HG03354 (cell line): ENCODE measurements at regions not wholly inside any gene's neighbourhood (a gene's known extent, or its start where the extent isn't known, plus 50 kb on each side); places are given as distances from the start of the nearest gene placed in this dataset.
A peak's percentile ranks its signal among the peaks of the same experiment; 100 is the strongest.

ENCODE experiments used
- ATAC-seq: cut with Tn5 transposase; IDR thresholded peaks from one replicate; pipeline ENCODE4 v1.9.1; 2021; ENCODE audit warnings: mild to moderate bottlenecking; ENCODE audit not compliant: unreplicated experiment, poor library complexity, severe bottlenecking

DNA sequence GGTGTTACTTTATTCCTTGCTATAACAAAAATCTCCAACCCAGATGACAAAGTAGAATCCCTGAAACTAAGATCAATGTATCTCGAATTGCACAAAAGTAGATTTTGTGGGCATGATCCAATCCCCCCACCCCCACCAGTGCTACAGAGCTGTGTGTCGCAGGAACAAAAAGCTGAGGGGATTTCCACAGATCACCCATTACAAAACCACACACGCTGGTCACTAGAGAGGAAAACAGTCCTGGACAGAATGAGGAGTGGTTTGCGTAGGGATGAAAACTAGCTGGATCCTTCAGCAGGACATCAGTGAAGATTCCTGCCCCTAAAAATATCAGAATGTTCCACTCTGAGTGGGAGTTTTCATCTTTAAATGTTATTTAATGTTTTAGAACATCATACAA lies 165.3 kb upstream of the STK17B start:
- ATAC-seq: peak; percentile 55

DNA sequence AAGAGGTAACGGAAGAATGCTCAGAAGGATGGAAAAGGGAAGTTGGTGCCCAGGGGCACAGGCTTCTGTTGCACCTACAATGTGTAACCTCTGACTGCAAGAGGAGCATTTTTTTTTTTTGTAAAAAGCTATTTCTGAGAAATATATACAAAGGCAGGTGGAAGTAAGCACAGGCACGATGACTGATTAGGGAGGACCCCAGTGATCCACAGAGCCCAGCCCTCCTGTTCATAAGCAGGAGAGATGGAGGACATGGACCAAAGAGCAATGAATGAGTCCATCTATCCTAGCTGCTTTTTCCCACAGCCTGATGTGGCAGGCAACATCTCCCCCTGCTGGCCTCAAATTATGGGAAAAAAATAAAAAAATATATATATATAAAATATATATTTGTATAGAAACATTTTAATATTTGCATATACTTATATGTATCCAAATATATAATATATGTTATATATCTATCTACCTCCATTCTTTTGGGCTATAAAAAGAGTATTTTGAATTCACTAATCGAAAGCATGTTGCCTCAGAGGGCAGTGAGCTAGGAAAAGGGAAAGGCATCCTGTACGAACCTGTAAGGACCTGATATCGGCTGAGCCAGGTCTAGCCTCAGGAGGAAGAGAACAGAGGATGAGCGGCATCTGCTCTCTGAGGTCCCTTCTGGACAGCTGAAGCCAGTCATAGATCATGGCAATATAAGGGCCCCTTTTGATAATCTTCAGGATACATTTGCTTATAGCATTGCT lies 166.0 kb upstream of the STK17B start:
- no peak for ATAC-seq

DNA sequence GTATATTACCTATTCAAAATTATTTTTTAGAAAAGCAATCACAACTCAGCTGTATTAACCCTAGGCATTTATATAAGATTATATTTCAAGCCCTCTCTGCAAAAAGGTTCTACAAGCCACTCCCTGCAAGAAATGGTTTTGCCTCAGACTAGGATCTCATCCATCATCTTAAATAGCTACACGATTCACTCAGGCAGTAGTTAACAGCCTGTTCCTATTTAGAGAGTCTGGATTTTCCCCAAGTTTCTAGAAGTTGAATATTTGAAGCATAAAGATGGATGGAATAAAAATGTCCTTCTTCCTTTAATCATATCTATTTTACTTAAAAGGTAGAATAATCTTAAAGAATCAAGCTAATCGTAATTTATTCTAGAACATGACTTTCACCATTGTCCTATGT lies 167.1 kb upstream of the STK17B start:
- ATAC-seq: no peak

DNA sequence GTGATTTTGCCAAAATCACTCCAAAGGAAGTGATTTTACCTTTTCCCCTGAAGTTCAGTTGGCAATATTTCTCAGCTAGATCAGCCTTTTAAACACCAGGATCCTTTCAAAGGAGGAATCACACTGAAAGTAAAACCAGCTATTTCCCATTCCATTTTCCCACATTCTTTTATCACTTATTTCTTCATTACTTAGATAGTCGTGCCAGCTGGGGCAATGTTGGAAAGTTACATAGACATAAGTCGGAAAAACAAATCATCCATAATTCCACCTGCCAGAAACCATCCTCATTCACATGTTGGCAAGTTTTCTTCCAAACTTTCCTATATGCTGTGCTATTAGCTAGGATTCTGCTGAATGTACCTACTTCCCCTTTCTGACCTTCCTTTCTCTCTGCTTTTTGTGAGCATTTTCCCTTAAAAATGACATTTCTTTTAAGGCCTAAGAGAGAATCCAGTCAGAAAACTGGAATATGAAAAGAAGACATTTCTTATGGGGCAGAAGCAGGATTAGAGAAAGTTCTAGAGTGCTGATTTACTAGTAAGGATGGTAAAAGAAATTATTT lies 170.0 kb upstream of the STK17B start:
- no peak for ATAC-seq

DNA sequence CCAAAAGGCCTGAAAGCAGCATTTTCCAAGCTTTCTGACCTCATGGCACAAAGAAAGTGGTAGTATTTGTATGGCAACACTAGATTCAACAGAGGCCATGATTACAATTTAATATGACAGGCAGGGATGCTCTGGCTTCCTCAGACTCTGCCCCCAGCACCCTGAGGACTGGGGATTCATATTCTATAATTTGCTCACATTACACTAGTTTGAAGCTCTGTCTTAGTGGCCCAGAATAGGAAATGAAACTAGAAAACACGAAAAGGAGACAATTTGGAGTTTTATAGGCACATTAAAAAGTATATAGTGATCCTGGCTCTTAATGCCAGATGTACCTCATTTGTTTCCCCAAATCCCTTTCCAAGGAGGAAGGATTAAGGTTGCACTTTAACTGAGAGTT lies 173.0 kb upstream of the STK17B start:
- ATAC-seq: no peak

DNA sequence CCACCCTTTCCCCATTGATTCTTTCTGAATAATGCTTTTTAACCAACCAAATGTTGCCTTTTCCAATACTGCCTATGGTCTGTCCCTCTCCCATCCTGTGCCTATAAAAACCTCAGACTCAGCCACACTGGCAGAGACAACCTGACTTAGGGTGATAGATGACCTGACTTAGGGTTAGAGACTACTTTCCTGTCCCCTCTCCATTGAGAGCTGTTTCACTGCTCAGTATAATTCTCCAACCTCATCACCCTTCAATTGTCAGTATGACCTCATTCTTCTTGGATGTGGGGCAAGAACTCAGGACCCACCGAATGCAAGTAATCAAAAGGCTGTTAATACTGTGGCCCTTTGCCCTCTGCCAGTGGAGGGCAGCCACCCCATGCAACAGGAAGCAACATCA lies 182.3 kb upstream of the STK17B start:
- no peak for ATAC-seq

DNA sequence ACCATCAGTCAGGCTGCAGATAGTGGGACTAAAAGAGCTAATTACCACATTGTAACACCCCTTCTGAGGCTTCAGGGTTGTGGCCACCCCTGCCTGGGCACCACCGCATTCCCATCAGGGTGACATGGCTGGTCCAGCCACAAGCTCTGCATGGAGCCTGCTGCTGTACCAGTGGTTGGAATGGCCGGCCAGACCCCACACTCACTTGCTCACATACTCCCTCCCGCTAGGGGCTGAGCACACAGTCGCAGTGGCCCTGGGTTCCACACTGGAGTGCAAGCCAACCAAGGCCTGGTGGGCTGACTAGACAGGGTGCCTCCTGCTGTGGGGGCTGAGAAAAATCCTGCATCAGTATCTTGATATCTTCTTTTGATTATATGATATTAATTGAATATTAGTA lies 182.8 kb upstream of the STK17B start:
- ATAC-seq: no peak

DNA sequence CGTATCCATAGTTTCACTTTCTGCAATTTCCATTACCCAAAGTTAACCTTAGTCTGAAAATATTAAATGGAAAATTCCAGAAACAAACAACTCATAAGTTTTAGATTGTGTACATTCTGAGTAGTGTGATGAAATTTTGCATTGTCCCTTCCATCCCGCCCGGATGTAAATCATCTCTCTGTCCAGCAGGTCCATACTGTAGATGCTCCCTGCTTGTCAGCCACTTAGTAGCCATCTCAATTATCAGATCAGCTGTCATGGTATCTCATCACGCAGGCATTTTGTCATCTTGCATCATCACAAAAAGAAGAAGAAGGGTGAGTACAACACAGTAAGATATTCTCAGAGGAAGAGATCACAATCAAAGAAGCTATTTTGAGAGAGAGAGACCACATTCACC lies 185.0 kb upstream of the STK17B start:
- no peak for ATAC-seq

DNA sequence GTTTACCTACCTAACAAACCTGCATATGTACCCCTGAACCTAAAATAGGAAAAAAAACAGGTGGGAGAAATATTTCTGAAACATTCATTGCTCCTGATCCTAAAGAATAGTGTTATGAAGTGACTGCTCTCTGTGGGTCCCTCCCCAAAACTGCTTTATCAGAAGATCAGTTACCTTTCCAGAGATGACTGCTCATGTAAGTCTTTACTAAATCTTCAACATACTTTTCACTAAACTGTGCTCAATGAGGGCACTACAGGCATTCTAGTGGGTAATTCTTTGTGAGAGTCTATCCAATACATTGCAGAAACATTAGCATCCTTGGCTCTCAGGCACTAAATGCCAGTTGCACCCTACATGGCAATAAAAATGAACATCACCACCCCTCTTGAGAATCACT lies 189.3 kb upstream of the STK17B start:
- ATAC-seq: no peak

DNA sequence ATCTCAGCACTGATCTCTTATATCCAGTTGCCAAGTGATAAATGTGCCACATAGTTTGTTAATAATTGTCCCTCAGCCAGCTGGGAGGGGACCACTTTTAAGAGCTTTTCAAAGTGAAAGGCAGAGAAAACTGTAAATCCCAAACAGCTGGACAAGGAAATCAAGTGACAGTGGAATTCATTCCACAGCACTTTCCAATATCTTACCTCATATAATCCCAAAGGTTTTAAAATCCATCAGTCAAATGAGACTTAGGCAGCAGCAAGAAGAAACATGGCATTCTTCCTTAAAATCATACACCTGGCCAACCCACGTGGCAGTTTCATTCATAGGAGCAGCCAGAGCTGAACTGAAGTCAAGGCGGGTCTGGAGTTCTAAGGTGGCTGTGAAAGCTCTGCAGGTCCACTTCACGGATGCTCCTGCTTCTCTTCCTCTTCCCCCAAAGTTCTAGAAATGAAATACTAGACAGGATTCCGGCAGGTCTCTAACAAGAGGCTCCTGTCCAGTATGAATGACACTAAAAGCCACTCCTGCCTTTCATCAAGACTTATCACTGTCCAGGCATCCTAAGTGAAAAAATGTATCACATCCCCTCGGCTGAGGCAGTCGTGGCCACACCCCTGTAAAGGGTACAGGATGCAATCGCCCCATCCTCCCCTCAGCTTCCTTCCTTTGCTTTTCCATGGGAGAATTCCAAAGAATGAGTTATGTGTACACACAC lies 190.4 kb upstream of the STK17B start:
- ATAC-seq: no peak

DNA sequence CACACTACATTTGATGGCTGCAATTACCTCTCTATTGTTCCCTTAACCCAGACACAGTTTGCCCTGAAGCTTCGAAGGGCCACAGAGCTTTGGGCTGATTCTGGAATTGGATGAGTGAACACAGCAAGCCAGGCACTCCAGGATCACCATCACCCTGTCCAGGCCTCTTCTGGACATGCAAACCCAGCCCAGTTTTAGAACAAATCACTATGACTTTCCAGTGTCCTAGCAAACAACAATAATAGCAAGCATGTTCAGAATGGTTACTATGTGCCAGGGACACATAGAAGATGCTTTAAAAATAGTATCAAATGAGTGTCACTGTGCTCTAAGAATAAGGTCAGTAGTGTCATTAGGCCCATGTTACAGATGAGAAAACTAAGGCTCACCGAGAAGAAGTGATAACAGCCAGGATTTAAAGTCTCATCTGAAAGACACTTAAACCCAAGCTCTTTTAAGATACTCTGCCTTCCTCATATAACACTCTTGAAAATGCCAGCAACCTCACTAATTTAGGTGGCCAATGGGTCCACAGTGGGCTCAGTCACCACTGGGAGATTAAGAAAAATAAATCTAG lies 191.7 kb upstream of the STK17B start:
- ATAC-seq: no peak

DNA sequence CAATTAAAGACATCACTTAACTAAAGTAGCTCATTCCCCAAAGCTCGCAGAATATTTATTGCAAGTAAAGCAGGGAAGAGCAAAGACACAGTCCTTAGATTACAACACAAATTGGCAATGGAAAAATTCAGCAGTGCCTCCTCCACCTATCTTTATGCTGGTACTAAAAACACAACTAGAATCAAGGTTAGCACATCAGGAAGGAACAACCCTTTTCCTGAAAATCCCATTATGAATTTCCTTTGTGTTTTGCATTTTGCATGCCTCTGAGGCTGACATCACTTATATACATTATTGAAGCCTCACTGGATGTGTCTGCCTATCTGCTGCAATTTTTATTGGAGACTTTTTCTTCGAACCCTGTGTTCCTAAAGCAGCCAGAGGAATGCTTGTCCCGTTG lies 193.8 kb upstream of the STK17B start:
- ATAC-seq: no peak

DNA sequence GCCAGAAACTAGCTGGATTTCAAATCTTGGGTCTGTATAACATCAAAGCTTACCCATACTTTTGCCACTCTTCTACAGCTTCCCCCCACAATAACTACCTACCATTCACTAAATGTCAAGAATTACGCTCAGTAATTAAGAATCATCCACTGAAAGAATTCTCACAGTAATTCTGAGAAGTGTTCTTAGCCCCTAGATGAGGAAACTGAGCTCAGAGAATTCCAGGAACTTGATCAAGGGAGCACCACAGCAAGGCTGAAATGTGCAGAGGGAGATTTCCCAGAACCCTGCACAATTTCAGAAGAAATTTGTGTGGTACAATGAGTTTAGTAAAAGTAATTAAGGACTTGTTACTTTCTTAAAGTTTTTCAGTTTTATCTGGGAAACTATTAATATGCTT lies 194.5 kb upstream of the STK17B start:
- no peak for ATAC-seq

DNA sequence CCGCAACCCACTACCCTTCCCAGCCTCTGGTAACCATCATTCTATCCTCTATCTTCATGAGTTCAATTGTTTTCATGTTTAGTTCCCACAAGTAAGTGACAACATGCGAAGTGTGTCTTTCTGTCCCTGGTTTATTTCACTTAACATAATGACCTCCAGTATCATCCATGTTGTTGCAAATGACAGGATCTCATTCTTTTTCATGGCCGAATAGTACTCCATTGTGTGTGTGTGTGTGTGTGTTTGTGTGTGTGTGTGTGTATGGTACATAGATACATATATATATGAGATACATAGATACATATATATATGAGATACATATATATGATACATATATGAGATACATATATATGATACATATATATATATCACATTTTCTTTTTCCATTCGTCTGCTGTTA lies 196.3 kb upstream of the STK17B start:
- ATAC-seq: no peak

DNA sequence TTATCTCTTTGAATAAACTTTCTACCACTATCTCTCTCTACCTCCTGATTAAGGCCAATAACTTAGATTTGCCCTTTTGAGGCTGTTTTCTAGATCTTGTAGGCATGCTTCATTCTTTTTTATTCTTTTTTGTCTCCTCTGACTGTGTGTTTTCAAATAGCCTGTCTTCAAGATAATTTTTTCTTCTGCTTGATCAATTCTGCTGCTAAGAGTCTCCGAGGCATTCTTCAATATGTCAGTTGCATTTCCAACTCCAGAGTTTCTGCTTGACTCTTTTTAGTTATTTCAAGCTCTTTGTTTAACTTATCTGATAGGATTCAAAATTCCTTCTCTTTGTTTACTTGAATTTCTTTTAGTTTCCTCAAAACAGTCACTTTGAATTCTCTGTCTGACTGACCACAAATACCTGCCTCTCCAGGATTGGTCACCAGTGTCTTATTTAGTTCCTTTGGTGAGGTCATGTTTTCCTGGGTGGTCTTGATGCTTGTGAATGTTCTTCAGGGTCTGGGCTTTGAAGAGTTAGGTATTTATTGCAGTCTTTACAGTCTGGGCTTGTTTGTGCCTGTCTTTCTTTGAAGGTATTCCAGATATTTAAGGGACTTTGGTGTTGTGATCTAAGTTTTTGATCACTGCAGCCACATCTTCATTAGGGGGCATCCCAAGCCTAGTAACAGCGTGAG lies 197.3 kb upstream of the STK17B start:
- no peak for ATAC-seq

DNA sequence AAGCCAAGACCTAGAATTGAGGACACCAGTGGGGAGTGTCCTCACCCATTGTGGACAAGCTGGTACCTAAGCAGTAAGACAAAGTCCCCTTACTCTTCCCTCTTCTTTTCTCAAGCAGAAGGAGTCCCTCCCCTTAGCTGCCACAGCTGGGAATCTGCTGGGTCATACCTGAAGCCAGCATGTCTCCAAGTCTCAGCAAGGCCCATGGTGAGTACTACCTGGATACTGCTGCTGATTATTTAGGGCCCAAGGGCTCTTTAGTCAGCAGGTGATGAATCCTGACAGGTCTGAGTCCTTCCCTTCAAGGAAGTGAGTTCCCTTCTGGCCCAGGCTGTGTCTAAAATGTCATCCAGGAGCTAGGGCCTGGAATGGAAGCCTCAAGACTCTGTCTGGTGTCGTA lies 198.6 kb upstream of the STK17B start:
- ATAC-seq: no peak

DNA sequence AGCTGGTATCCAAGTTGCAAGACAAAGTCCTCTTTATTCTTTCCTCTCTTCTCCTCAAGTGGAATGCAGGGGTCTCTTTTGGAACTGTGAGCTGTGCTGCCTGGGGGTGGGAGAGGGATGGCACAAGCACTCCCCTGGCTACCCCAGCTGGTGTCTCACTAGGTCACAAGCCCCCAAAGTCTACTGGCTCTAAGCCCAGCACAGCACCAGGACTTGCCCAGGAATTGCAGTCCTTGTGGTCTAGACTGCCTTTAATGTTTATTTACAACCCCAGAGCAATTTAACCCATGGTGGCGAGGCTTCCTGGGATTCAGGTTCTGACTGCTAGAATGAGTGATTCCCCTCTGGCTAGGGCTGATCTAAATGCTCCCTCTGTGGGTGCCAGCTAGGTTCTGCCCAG lies 199.0 kb upstream of the STK17B start:
- ATAC-seq: no peak

DNA sequence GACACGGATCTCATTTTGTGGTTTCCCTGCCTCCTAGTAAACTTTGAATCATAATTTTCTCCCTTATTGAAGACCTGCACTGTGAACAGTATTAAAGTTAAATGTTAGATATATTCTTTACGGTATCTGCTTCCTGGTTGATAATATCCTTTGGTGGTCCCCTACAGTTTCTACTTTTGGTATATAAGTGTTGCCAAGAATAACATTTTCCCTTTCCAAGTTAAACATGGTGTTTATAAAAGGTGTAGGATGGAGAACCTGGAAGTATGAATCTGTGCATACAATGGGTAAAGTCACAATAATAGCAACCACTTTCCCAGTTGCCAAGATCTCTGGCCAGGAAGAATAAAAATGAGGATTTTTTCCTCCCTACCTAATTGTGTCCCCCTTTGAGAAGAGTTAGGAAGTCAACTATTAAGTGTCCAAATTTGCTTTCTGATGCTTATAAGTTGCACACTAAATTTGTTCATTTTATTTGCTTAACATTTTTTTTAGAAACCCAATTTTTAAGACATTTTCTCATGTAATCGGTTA lies 201.0 kb upstream of the STK17B start:
- ATAC-seq: no peak

DNA sequence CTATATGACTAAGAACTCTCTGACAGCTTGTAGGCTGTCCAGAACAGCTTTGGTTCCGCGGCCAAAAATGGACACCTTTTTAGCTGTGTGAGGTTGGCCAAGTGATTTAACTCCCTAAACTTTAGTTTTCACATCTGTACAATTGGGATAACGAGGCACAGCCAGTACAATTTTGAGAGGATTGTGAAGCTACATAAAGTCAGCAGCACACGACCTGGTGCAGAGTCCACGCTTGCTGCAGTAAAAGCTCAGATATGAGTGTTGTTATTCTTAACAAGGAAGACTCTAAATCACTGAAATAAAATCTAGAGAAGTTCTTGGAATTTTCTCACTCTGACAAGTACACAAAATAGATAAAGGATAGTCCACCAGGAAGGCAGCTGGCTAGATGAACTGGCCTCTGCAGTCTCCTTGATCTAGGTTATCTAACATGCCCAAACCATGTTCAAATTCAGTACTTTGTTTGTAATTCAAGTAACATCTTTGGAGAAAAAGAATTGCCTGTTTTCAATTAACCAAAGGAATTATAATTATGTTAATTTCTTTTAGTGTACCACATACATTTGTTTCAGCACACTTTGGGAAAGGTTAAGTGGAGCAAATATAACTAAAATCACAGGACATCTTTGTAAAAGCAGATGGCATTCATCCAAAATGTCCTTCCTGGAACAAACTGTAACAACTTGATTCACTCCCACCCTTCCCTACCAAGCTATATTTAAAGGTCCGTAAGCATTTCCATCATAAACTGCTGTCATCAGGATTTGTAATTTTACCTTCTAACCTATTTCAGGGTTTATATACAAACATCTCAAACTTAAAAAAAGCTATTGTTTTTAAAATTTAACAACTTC lies 201.7 kb upstream of the STK17B start:
- no peak for ATAC-seq
